ENCODE measurements at regions not wholly inside any gene's neighbourhood (a gene's known extent, or its start where the extent isn't known, plus 50 kb on each side); places are given as distances from the start of the nearest gene placed in this dataset.

DNA sequence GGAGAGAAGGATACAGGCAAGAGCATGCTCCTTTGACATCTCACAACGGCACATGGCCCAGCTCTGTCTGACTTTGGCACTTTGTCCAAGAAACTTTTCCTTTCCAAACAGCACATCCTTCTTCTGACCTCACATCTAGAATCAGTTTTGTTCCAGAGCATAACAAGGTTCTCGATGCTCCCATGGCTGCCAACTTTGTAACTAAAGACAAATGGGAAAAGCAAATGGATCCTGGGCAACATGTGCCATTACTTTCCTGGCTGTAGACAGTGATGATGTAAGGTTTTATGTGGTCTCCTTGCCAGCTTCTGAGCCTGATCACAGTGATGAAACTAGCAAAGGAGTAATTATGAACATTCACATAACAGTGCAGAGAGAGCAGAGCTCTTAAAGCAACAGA, 171.8 kb upstream of the C1orf87 start:
- TF ChIP-seq HNF4G (IDR thresholded peaks at IDR 0.05) (no peak), REST (IDR thresholded peaks at IDR 0.05) (no peak), SP1 (IDR thresholded peaks at IDR 0.05) (no peak)
- TF ChIP-seq, protein P1, sequence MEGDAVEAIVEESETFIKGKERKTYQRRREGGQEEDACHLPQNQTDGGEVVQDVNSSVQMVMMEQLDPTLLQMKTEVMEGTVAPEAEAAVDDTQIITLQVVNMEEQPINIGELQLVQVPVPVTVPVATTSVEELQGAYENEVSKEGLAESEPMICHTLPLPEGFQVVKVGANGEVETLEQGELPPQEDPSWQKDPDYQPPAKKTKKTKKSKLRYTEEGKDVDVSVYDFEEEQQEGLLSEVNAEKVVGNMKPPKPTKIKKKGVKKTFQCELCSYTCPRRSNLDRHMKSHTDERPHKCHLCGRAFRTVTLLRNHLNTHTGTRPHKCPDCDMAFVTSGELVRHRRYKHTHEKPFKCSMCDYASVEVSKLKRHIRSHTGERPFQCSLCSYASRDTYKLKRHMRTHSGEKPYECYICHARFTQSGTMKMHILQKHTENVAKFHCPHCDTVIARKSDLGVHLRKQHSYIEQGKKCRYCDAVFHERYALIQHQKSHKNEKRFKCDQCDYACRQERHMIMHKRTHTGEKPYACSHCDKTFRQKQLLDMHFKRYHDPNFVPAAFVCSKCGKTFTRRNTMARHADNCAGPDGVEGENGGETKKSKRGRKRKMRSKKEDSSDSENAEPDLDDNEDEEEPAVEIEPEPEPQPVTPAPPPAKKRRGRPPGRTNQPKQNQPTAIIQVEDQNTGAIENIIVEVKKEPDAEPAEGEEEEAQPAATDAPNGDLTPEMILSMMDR (IDR thresholded peaks at IDR 0.05; ENCODE audit: low read depth, low read length, missing input control), result no peak
